Activated CD4-positive, alpha-beta T cell treated with anti-CD3 and anti-CD28 coated beads for 1 hour (primary cell): ENCODE measurements at regions not wholly inside any gene's neighbourhood (a gene's known extent, or its start where the extent isn't known, plus 50 kb on each side); places are given as distances from the start of the nearest gene placed in this dataset.

ENCODE experiments used
- DNase-seq: peaks from one replicate; pipeline ENCODE4 v3.0.0-alpha.2; 2020

DNA sequence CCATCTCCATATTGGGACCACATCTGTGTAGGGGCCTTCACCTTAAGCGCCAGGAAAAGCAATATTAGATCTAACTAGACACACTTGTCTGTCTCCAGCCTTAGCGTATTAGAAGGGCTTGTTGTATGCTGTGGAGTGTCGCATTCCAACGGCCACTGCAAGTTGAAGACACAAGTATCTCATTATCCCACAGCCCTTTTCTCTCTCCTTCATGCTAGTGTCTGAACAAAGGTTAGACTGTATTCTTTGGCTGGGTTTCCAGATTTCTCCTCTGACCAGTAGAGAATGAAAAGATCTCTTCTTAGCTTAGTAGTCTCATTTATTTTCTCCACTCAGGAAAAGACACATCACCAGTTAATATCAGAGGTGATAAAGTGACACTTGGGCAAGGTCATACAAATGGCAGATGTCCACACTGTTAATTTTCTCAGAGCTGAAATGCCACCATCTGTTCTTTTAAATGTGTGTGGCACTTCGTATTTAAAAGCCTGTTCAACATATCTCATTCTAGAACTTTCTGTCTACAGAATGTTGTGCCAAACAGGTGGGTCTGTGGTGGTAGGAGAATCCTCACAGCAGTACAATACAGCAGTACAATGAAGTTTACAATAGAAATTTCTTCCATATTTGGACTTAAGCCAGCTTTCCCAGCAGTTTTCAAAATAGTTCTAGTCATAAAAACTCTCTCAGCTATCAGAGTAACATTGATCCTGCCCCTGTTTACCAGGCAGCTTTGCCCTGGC is 94.0 kb upstream of the ITGA6 start:
- DNase-seq: no peak

DNA sequence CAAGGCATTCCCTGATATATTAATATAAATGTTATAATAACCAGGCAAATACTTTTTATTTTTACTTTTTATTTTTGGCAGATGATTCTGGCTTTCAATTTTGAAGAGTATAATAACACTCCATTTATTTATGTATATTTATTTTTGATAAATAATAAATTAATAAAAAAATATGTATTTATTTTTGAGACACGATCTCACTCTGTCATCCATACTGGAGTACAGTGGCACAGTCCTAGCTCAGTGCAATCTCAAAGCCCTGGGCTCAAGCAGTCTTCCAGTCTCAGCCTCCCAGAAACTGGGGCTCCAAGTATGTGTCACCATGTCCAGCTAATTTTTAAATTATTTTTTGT is 93.4 kb upstream of the ITGA6 start:
- DNase-seq: no peak

GRCh38 chr2:172334988-172335387 is 92.4 kb upstream of the ITGA6 start:
- DNase-seq: no peak

DNA sequence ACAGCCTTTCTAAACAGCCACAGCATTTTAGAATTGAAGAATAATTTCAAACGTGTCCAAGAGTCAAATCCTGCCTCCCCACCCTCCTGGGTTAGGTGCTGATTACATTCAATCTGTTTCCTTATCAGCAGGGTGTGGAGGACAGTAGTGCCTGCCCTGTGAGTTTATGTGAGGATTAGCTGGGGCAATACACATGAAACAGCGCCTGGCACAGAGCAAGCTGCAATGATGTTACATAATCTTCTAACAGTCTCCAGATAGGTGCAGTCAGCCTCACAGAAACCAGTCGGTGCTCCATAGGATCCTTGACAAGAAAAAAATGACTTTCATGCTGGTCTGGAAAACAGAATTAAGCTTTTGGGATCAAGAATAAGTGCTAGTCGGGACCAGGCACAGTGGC is 91.7 kb upstream of the ITGA6 start:
- DNase-seq: no peak

- no peak for DNase-seq
Observed at GRCh38 chr2:172336681-172337080, 90.7 kb upstream of the ITGA6 start.

- DNase-seq: no peak
Observed at GRCh38 chr2:172339371-172340010, 87.9 kb upstream of the ITGA6 start.

DNA sequence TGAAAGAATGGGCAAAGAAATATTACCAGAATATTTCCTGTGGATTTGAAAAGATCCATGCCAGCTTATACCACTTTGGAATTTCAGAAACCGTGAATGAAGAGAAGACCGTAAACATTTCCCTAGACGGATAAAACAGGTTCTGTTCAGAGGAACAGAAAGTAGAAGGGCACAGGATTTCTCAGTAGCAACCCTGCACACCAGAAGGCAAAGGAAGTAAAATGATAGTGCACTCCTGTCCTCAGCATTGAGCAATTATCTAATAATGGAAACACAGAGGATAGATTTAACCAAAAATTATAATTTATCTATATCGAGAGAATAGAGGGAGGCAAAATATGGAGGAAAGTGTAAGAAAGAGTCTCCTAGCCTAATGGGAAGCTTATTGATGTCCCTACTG is 87.0 kb upstream of the ITGA6 start:
- DNase-seq: no peak

DNA sequence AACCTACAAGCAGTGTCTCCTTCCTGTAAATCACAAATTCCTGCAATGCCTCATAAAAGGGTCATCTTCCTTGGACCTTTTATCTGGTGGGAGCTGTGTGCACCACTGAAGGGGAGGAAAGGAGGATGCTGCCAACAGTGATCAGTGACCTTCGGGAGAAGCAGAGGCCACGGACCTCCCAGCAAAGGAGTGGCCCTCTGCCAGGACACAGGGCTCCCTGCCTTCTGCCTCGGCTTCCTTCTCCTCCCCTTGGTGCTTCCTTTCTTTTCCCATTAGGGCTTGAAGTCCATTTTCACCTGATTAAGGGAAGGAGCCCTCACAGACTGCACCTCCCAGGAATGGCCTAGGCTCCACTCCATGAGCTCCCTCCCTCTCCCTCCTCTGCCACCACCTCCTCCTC is 85.3 kb upstream of the ITGA6 start:
- DNase-seq: no peak

DNA sequence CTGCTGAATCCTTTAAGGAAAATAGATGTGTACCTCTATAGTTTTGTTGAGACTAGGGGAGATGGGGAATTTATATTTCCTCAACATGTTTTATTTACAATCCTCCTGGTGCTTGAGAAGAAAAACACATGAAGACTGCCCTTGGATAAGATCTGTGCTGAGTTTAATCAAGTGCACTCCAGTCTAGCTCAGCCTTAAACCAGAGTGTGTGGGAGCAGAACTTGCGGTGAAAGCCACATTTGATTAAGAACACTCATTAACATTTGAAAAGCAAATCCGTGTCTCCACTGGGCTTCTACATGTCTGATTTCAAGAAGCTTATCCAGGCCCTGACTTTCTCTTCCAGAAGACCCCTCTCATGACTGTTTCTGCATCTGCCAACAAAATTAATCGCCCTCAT is 84.8 kb upstream of the ITGA6 start:
- DNase-seq: no peak

DNA sequence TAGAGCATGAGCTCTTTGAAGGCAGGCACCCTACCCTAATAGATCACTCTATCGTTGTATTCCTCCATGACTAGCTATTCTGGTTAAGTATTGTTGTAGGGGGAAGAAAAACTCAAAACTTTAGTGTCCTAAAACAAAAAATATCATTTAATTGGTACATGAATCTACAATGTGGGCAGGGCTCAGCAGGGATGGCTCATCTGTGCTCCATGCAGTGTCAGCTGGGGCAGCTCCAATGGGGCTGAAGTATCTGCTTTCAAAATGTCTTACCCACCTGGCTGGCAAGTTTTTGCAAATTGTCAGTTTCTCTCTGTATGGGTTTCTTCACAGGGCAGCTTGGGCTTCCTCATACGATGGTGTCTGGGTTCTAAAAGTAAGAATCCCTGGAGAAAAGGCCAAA is 83.2 kb upstream of the ITGA6 start:
- DNase-seq: no peak

DNA sequence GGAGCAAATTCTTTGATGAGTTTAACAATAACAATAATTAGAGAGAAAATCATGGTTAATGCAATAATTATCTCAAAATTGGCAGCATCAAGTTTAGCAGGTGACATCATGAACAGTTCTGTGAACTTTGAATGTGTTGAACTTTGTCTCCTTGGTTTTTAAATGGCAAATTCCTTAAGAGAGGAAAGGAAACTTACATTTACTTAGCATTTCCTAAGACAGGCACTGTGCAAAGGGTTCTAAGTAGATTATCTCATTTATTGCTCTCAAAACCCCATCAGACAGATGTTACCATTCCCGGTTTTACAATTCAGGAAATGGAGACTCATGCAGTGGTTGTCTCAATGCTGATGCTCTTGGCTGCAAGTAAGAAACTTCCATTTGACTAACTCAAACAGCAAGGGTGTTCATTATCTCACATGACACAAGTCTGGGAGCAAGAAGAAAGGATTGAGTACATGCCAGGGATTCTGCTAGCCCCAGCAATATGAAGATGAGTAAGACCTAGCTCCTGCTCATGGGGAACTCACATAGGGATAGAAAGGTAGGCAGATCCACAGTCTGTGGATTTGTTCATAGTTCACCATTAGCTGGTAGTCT is 81.3 kb upstream of the ITGA6 start:
- no peak for DNase-seq

GRCh38 chr2:172348555-172349288 is 78.7 kb upstream of the ITGA6 start:
- DNase-seq: no peak

GRCh38 chr2:172350839-172351479 is 76.4 kb upstream of the ITGA6 start:
- DNase-seq: no peak

- no peak for DNase-seq
Observed at GRCh38 chr2:172351586-172351985, 75.8 kb upstream of the ITGA6 start.

GRCh38 chr2:172354347-172354746 is 73.0 kb upstream of the ITGA6 start:
- DNase-seq: no peak

DNA sequence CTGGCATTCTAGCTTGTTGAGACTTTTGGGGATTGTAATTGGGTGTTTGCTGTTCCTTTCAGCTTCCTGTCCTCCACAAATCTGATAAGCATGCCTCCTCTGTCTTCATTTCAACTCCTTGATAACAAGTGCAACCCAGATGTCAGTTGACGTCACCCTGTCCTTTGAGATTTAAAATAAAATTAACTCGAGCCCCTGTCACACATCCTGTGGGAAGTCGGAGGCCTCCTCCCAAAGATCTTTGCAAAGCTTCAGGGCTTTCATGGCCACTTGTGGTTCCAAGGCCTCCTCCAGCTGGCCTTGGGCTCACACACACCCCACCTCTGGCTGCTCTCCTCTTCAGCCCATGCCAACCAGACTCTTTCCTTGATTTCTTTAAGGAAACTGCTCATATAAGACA is 69.9 kb upstream of the ITGA6 start:
- no peak for DNase-seq

DNA sequence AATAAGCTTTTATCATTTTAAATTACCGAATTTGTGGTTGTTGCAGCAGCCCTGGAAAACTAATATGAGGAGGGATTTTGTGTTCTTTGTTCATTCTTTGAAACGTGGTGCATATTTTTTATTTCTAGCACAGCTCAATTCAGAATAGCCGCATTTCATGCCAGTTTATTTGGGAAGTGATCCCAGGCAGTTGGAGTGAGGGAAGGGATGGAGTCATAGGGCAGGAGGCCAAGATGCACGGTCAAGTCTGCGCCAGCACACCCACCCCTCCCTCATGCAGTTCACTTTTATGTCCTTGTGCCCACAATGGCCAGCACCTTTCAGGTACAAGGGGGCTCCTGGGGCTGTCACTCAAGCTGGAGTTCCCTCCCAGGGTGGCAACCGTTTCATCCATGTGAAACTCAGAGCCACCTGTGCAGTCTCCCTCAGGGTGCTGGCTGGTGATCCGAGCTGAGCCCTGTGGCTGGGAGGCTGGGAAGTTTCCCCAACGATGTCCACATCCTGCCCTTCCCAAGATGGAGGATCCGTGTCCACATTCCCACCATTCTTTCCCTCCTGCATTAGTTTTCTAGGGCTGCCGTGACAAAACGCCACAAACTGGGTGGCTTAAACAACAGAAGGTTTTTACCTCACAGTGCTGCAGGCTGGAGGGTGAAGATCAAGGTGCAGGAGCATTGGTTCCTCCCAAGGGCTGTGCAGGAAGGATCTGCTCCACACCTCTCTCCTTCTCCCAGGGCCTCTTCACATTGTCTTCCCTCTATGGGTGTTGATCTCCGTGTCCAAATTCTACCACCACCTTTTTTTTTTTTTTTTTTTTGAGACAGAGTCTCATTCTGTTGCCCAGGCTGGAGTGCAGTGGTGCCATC is 68.5 kb upstream of the ITGA6 start:
- DNase-seq: no peak

DNA sequence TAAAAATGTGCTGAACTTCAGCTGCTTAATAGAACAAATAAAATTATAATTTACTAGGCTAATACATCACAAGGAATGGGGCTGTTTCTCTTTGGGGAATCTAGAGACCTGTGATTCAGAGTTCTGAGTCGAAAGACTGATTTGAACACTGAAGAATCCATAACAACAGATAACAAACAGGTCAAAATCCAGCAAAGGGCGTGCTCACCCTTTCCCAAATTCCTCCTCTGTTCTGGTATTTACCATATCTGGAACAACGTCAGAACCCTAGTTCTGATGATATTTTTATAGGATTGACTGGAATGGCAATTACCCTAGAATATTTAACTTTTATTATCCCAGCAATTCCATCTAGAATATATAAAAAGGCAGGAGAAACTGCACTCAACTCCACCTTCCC is 66.0 kb upstream of the ITGA6 start:
- DNase-seq: no peak

DNA sequence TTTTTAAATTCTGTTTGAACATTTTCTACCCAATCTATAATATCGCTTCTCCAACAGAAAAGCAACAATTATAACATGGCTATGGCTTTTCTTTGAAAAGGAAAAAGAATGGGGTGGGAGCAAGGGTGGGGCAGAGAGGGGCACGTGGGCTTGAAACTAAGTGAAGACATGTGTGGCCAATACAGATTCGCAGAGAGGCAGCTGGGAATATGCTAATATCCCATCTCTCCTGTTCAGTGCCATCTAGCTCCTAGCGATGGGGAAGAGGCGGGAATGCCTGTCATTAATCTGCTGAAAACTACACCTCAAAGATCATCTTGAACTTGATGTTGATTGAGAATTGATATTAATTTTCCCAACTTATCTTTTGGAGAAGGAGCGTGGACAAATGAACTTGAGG is 65.5 kb upstream of the ITGA6 start:
- no peak for DNase-seq

- no peak for DNase-seq
Observed at GRCh38 chr2:172364261-172364660, 63.1 kb upstream of the ITGA6 start.

DNA sequence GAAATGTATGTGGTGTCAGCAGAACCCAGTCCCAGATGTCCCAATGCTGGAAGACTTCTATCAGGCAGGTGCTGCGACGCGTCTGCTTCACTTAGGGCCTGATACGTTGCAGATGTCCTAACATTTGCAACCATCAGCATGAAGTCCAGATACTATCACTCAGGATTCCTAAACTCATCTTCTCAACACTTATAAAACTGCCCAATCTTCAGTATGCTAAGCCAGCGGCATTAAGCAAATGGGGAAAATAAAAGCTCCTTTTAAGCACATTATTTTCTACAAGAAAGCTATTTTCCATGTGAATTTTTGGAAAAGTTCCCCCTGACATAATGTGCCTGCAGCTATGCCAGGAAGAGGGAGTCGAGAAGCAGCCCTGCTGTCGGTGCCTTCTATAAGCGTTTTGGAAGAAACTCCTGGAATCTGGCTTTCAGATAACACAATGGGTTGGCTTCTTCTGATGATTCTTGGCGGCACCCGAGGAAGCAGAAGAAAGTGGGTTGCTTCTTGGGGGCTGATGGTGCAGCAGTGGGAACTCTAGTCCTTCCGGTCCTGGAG is 60.7 kb upstream of the ITGA6 start:
- DNase-seq: no peak

GRCh38 chr2:172370821-172371455 is 56.4 kb upstream of the ITGA6 start:
- DNase-seq: no peak
